ENCODE measurements at regions not wholly inside any gene's neighbourhood (a gene's known extent, or its start where the extent isn't known, plus 50 kb on each side); places are given as distances from the start of the nearest gene placed in this dataset.

GRCh38 chr1:54488065-54488750 is 59.8 kb upstream of the ACOT11 start (continued):
- TF ChIP-seq, protein P1, sequence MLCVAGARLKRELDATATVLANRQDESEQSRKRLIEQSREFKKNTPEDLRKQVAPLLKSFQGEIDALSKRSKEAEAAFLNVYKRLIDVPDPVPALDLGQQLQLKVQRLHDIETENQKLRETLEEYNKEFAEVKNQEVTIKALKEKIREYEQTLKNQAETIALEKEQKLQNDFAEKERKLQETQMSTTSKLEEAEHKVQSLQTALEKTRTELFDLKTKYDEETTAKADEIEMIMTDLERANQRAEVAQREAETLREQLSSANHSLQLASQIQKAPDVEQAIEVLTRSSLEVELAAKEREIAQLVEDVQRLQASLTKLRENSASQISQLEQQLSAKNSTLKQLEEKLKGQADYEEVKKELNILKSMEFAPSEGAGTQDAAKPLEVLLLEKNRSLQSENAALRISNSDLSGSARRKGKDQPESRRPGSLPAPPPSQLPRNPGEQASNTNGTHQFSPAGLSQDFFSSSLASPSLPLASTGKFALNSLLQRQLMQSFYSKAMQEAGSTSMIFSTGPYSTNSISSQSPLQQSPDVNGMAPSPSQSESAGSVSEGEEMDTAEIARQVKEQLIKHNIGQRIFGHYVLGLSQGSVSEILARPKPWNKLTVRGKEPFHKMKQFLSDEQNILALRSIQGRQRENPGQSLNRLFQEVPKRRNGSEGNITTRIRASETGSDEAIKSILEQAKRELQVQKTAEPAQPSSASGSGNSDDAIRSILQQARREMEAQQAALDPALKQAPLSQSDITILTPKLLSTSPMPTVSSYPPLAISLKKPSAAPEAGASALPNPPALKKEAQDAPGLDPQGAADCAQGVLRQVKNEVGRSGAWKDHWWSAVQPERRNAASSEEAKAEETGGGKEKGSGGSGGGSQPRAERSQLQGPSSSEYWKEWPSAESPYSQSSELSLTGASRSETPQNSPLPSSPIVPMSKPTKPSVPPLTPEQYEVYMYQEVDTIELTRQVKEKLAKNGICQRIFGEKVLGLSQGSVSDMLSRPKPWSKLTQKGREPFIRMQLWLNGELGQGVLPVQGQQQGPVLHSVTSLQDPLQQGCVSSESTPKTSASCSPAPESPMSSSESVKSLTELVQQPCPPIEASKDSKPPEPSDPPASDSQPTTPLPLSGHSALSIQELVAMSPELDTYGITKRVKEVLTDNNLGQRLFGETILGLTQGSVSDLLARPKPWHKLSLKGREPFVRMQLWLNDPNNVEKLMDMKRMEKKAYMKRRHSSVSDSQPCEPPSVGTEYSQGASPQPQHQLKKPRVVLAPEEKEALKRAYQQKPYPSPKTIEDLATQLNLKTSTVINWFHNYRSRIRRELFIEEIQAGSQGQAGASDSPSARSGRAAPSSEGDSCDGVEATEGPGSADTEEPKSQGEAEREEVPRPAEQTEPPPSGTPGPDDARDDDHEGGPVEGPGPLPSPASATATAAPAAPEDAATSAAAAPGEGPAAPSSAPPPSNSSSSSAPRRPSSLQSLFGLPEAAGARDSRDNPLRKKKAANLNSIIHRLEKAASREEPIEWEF (CRISPR knock-in tag; IDR thresholded peaks at IDR 0.05): 0 out of 2 replicates have a peak, but pooled peaks have one; percentile 68
- TF ChIP-seq ZNF699 (CRISPR knock-in tag; IDR thresholded peaks at IDR 0.05; ENCODE audit: insufficient replicate concordance) (no peak), KHSRP (IDR thresholded peaks at IDR 0.05) (no peak), ARNT (IDR thresholded peaks at IDR 0.05) (no peak), MTF1 (CRISPR knock-in tag; IDR thresholded peaks at IDR 0.05; ENCODE audit: borderline replicate concordance) (no peak), CREBBP (IDR thresholded peaks at IDR 0.05; ENCODE audit: low read depth, low read length) (no peak), CC2D1A (IDR thresholded peaks at IDR 0.05) (no peak), THRAP3 (IDR thresholded peaks at IDR 0.05; ENCODE audit: borderline replicate concordance) (no peak), KDM2B (CRISPR knock-in tag; IDR thresholded peaks at IDR 0.05) (peak; percentile 71; the same call in 1 of the 2 replicates), YBX1 (IDR thresholded peaks at IDR 0.05) (no peak), KDM5B (IDR thresholded peaks at IDR 0.05; ENCODE audit: insufficient replicate concordance, low read depth, low read length) (no peak), CBX2 (IDR thresholded peaks at IDR 0.05; ENCODE audit: insufficient read depth, low read length, poor library complexity, severe bottlenecking) (no peak), ZNF274 (IDR thresholded peaks at IDR 0.05; ENCODE audit: borderline replicate concordance, low read depth, low read length) (no peak)
- TF ChIP-seq, protein P2, sequence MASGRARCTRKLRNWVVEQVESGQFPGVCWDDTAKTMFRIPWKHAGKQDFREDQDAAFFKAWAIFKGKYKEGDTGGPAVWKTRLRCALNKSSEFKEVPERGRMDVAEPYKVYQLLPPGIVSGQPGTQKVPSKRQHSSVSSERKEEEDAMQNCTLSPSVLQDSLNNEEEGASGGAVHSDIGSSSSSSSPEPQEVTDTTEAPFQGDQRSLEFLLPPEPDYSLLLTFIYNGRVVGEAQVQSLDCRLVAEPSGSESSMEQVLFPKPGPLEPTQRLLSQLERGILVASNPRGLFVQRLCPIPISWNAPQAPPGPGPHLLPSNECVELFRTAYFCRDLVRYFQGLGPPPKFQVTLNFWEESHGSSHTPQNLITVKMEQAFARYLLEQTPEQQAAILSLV (tag; IDR thresholded peaks at IDR 0.05): no peak
- TF ChIP-seq, protein P3, sequence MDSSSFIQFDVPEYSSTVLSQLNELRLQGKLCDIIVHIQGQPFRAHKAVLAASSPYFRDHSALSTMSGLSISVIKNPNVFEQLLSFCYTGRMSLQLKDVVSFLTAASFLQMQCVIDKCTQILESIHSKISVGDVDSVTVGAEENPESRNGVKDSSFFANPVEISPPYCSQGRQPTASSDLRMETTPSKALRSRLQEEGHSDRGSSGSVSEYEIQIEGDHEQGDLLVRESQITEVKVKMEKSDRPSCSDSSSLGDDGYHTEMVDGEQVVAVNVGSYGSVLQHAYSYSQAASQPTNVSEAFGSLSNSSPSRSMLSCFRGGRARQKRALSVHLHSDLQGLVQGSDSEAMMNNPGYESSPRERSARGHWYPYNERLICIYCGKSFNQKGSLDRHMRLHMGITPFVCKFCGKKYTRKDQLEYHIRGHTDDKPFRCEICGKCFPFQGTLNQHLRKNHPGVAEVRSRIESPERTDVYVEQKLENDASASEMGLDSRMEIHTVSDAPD (CRISPR knock-in tag; IDR thresholded peaks at IDR 0.05): no peak
- TF ChIP-seq, protein P4, sequence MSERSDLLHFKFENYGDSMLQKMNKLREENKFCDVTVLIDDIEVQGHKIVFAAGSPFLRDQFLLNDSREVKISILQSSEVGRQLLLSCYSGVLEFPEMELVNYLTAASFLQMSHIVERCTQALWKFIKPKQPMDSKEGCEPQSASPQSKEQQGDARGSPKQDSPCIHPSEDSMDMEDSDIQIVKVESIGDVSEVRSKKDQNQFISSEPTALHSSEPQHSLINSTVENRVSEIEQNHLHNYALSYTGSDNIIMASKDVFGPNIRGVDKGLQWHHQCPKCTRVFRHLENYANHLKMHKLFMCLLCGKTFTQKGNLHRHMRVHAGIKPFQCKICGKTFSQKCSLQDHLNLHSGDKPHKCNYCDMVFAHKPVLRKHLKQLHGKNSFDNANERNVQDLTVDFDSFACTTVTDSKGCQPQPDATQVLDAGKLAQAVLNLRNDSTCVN (CRISPR knock-in tag; IDR thresholded peaks at IDR 0.05): no peak

Measured in K562 (cell line).